DMS153 (cell line): ENCODE measurements at regions not wholly inside any gene's neighbourhood (a gene's known extent, or its start where the extent isn't known, plus 50 kb on each side); places are given as distances from the start of the nearest gene placed in this dataset.
A peak's percentile ranks its signal among the peaks of the same experiment; 100 is the strongest.

Experiments used
- DNase-seq: peaks from one replicate; lab custom pipeline; 2025; lab: John Stamatoyannopoulos, UW

DNA sequence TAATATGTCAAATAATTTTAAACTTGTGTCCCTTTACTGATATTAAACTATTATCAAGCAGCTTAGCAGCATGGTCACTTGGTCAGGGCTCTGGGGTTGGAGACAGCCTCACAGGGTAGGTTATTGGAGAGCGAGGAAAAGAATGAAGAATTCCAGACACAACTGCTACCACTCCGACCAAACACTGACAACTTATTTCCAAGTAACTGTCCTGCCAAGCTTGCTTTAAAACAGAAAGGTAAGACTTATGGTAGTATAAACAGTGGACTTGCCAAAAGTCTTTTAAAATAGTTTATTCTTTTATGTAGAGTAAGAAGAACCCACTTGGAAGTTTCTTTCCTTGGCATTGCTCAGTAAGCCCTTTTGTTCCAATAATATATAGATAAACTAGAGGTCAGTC is 364.1 kb downstream of the DEPDC1B start:
- no peak for DNase-seq

DNA sequence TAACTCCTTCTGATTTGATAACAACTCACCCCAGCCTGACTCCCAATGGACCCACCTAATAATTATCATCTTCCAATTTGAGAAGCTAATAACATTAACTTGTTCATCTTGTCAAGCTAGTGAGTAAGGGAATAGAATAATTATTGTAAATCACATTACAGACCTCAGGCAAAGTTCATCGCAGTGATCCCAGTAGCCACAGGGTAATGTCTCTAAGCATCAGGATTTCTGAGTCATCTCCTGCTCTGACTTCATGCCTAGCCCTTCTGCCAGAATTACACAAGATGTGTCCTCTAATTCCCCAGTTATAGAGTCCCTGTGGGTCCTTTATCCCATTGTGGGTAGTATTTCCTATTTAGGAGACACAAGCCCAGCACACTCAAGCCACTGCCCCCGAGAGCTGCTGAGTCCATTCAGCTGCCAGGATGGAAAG is 365.7 kb downstream of the DEPDC1B start:
- no peak for DNase-seq

DNA sequence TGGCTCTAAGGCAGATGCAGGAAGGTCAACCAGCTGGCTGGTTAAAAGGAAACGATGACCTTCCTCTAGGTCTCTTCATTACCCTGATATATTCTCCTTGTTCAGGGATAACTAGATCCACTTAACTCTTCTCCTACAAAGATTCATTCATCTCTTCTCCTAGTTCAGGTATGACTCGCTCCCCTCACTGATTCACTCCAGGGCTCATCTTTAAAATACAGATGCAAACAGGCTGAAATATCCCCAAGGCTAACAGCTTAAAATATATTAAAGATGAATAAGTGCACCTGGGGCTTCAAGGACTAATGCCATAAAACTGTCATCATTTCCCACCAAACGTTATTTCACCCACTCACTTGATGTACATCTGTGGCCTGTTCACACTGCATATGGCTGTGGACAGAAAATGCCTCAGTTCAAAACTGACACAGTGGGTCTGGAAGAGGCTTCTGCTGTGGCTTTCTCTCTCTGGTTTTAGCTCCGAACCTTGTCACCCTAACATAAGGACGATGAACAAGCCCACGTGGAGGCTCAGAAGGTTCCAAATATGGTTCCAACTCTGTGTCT is 366.9 kb downstream of the DEPDC1B start:
- no peak for DNase-seq

DNA sequence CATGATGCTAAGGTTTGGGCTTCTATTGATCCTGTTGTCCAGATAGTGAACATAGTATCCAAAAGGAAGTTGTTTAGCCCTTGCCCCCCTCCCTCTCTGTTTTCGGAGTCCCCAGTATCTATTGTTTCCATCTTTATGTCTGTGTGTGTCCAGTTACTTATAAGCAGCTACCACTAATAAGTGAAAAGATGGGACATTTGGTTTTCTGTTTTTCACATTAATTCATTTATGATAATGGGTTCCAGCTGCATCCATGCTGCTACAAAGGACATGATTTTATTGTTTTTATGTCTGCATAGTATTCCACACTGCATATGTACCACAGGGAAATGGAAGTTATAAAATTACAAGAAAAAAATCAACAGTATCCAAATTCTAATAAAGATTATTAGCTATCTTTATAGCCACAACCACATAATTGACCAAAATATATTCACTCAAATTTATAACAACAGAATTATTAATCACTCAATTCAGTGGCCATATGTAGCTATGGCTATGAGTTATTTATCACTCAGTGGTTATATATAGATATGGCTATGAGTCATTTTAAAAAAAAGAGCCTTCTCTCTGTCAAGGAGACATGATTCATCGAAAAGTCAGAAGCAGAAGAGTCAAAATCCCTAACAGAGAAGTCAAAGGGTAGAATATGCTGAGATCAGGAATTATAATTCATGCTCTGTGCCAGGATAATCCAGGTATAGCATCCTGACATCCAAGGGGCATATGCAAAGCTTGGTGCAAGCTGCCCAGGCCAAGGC is 367.5 kb downstream of the DEPDC1B start:
- DNase-seq = no peak

DNA sequence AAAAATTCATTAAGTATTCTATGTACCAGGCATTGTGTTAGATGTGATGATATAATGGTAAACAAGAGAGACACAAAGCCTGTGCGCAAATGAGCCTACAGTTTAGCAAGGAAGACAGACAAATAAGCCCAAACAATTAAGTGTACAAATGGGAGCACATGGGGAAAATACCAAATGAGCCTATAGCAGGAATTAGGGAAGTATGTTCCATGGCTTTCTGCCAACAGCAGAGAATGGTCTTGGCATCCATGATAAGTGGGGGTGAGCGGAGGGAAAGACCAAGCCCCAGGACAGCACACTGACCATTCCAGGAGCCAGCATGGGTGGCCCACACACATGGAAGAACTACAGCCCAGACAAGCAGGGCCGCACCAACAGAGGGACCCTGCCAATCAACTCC is 369.7 kb downstream of the DEPDC1B start:
- DNase-seq = no peak

DNA sequence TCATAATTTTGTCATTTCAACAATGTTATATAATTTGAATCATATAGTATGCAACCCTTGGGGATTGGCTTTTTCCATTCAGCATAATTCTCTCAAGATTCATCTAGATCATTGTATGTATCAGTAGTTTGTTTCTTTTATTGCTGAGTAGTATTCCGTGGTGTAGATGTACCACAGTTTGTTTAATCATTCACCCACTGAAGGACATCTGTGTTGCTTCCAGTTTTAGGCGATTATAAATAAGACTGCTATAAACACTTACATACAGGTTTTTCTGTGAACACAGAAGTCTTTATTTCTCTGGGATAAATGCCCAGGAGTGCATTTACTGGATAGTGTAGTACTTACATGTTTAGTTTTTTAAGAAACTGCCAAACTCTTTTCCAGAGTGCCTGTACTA is 374.1 kb downstream of the DEPDC1B start:
- no peak for DNase-seq

DNA sequence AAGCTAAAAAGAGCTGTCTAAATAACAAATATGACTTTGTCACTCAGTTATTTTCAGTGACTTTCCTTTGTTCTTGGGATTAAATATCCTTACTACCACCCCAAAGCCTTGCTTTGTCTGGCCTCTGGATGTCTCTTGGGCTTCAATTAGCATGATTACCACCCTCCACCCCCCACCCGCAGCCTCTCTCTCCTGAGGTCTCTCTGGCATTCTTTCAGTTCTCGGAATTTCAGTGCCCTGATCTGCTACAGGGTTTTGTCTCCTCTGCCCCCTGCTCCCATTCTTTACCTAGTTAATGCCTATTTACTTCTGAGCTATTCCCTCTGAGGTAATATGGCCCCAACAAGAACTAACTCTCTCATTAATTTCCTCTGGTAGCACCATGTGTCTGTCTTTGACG is 376.4 kb downstream of the DEPDC1B start:
- DNase-seq = no peak

DNA sequence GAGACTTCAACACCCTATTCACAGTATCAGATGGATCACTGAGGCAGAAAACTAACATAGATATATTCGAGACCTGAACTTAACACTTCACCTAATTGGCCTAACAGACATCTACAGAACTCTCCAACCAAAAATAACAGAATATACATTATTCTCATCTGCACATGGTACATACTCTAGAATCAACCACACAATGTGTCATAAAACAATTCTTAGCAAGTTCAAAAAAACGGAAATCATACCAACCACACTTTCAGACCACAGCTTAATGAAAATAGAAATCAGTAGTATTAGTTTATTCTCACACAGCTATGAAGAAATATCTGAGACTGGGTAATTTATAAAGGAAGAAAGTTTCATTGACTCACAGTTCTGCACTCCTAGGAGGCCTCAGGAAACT is 387.9 kb downstream of the DEPDC1B start:
- no peak for DNase-seq

DNA sequence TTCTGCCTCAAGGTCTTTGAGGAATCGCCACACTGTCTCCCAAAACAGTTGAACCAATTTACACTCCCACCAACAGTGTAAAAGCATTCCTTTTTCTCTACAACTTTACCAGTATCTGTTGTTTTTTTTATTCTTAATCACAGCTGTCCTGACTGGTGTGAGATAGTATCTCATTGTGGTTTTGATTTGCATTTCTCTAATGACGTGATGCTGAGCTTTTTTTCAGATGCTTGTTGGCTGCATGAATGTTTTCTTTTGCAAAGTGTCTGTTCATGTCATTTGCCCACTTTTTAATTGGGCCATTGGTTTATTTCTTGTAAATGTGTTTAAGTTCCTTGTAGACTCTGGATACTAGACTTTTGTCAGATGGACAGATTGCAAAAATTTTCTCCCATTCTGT is 400.0 kb downstream of the DEPDC1B start:
- DNase-seq = no peak

DNA sequence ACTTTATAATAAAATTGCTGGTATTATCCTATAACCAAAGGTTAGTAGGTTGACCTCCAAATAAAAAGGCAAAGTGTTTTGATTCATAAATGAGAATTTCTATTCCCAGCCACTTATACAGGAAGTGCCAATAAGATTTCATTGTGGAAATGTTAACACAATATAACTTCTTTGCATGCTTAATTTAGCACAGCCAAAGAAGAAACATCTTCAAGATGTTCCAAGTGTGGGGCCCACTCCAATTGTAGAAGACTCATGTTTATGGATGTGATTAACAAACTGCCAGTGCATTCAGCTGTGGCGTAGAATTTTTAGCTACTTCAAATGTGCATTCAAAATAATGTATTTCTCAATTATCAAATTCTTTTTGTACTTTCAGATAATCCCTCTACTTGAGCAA is 402.3 kb downstream of the DEPDC1B start:
- no peak for DNase-seq

DNA sequence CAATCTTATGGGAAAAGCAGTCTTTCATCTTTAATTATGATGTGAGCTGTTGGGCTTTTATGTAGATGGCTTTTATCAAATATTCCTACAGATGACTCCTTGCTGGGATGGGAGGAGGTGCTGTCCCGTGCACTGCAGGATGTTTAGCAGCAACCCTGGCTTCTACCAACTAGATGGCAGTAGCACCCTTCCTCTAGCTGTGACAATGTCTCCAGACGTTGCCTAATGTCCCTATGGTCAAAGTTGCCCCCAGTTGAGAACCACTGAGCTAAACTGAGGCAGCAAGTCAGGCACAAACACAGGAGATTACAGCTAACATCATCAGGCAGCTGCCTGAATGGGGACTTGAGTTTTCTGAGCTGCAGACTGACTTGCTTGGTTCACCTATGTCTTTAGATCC is 401.9 kb upstream of the PDE4D start:
- DNase-seq = no peak

DNA sequence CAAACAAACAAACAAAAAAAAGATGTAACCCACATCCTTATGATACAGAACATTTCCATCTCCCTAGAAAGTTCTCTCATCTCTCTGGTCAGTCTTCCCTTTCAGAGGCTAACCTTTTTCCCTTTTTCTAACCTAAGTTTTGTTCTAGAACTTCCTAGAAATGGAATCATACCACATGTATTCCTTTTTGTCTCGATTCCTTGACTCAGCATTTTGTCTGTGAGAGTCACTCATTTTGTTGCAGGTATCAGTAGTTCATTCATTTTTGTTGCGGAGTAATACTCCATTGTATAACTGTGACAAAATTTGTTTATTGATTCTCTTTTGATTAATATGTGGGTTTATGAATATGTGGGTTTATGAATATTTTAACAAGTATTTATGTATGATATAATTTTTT is 400.0 kb upstream of the PDE4D start:
- no peak for DNase-seq

DNA sequence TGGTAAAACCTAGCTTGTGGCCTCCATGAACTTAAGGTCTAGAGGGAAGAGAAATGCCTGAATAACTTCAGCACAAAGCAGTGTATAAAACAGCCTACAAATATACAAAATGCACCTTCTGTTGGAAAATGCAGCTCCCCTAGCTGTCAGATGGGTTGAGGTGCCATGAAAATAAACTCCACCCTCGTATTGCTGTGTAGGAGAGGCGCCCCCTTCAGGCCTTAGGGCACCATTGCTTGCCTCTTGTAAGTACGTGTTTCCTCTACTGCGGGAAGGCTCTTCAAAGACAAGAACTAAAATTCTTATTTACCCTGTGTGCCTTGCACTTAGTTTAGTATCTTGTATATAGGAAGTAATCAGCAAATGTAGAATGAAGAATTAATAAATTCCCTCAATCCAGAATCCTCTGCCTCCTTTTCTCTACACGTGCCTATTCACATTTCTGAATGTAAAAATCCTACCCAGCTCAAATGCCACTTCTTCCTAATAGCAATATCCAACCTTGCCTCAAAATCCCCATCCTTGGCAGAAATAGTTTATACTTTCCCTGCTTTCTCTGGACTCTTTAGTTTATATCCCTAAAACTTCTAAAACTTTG is 393.7 kb upstream of the PDE4D start:
- DNase-seq = peak; percentile 32

DNA sequence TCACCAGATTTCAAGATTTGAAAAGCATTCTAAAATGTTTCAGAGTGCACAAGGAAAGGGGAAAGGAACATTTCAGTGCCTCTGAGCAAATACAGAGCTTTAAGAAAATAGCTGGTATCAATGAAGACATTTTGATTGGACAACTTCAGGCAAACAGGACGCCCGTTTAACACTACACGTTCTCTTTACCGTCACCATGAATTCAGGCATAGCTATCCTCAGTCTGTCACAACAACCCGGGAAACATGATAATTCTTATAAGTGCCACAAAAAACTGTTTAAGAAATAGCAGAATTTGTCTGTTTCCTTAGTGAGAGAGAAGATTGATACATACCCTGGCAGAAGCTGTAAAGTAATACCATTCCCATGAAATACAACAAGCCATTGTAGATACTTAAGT is 392.4 kb upstream of the PDE4D start:
- no peak for DNase-seq

DNA sequence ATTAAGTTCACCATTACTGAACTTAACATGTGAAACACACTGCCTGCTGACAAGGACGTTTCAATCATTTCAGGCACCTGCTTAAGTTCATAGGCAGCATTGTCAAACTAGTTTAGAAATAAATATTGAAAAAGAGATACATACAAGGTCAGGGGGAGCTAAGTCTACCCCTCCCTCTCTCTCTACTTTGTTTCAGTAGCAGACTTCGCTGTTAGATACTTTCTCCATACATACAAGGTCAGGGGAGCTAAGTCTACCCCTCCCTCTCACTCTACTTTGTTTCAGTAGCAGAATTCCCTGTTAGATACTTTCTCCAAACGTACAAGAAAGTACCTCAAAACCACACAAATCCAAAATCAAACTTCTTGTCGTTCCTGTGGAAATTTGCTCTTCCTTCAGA is 387.4 kb upstream of the PDE4D start:
- DNase-seq = no peak

DNA sequence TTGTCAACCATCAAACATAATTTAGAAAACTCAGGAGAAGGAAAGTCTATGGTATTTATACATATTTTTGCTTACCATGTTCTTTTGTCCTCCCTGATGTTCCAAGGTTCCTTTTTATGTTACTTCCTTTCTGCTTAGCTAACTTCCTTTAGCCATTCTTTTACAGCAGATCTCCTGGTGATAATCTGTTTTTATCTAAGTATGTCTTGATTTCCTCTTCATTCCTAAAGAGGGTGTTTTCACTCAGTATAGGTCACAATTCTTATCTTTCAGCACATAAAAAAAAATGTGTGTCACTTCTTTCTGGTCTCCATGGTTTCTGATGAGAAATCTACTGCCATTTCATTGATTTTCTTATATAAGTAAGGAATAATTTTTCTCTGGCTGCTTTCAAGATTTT is 384.4 kb upstream of the PDE4D start:
- DNase-seq = no peak

DNA sequence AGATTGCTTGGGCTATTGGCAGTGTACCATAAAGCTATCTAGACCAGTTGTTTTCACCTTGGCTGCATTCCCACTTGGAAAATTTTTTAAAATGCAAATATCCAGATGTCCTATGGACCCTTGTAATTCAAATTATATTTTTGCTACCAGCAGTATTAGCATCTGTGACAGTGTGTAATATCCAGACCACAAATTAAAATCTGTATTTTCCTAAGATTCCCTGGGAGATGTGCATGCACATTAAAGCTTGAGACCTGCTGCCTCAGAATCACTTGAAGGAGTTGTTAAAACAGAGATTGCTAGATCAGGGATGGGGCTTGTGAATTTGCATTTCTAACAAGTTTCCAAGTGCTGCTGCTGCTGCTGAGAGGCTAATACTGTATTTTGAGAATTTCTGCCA is 381.2 kb upstream of the PDE4D start:
- no peak for DNase-seq

DNA sequence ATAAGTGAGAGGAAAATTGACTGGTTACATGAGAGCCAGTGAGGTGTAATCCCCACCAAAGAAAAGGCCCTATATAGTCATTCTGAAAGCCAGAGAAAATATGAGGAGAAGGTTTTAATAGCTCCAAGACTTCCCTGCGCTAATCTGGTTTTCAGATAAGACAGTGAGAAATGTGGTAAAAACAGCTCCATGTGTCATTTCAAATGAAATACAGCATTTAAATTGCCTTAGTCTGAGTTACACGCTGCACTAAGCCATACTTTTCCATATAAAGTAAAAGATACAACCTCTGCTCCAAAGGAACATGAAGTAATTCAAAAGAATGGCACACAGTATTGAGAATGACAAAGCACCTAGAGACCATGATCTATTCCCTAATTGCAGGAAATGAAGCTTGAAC is 378.0 kb upstream of the PDE4D start:
- no peak for DNase-seq

DNA sequence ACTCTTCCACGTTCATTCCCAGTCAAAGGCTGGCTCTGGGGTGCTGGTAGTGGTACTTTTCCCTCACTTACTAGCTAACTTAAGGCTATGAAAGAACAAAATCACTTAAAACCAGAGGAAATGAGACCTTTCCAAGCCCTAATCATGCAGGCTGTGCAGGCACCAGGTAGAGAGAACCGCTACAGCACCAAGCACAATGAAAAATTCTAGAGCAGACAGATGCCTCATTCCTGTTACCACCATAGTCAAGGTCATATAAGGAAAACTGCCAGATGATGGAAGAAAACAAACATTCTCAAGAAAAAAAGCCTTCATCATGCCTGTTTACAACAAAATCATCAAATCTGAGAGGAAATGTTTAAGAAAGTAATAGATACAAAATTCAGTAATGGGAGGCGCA is 374.4 kb upstream of the PDE4D start:
- DNase-seq = no peak

DNA sequence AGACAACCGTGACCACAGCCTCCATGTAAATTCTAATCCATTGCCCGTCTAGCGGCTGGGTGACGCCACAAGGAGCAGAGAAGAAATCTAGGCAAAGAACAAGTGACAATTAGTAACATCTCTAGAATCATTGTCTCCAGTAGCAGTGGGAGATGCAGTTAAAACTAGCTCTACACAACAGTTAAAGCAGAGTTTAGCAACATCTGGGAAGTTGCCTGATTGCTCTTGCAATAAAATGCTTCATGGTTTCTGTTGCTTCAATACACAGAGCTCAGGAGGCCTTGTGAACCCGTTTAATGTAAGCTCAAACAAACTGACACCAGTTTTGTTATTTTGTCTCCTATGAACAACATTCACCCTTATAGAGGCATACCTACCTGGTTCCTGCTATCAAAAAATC is 369.8 kb upstream of the PDE4D start:
- no peak for DNase-seq

DNA sequence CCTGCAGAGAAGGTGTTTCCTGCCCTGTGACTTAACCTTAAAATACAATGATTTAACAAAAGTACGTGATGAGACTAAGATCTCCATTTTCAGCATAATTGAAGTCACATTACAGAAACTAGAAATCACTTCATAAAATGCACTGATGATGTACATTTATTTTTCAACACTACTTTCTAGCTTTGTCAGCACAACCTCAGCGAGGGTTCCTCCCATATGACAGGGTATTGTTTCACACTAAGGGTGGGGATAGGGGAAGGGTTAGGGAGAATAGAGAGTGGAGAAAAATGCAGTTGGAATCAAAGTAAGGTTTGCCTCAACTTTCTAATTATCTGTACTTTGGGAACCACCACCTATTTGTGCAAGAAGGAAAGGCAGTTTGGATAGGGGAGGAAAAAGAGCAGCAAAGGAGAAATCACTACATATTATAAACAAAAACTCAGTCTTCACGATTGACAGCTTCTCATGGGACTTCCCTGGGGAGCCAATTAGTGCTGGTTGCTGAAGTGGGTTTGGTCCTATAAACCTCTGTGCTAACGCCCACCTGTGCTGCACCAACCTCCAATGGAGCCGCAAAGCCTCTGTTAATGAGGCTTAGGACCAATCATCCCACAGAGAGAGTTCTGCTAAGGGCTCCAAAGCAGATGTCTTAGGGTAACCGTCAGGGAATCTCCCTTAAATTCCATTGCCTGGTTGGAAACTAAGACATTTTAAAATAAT is 369.2 kb upstream of the PDE4D start:
- DNase-seq = no peak

DNA sequence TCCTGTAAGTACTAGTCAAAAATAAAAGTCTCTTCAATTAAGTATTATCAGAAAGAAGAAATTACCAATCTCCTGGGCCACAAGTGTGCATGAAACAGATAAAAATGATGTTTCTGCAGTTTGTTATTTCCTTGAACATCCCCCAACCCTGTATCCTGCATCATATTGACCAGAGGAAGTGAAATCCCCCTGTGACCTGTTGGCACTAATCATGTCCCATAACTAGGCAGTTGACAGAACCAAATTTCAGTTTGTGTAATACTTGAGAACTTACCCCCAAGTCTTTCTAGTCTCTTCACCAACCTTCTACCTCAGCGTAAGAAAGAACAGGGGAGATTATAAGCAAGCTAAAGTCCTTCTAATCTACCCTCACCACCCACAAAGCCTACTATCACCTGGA is 368.2 kb upstream of the PDE4D start:
- DNase-seq = no peak

DNA sequence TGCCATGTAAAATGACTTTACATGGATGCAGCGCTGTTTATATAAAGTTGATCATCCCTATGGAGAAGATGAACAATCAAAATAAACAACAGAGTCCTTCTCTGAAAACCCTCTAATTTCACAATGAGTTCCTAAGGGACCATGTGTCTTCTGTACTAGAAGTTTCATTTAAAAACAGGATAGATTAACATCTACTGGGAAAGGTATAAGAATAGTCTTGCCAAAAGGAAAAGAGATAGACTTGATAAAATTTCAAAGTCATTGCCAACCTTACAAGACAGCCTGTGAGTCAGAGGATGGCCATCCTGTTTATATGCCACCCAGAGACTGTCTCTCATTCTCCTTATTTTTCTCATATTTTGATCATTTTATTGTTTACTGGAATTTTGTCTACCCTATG is 367.1 kb upstream of the PDE4D start:
- DNase-seq = no peak
